CD4-positive, alpha-beta memory T cell (primary cell): ENCODE measurements at regions not wholly inside any gene's neighbourhood (a gene's known extent, or its start where the extent isn't known, plus 50 kb on each side); places are given as distances from the start of the nearest gene placed in this dataset.
"Not testable (repeated sequence)": the region's sequence is repeated elsewhere in the genome, so short reads cannot be mapped to it uniquely, and the experiment has no call there.

Experiments
- CTCF ChIA-PET: fragments of 350-600 bp; sonication (Branson Sonifier 250); formaldehyde crosslinking; loops from one replicate; lab custom pipeline; 2021; ENCODE audit warnings: inconsistent platforms; ENCODE audit not compliant: partially characterized antibody; lab: Charles Lee
- POLR2A ChIA-PET: fragments of 350-600 bp; sonication (Branson Sonifier 250); formaldehyde crosslinking; loops from one replicate; lab custom pipeline; 2021; ENCODE audit not compliant: partially characterized antibody; lab: Charles Lee
- DNase-seq, 5 donors: peaks; one replicate each; pipeline versions ENCODE4 v3.0.0 to v3.0.0-alpha.2; 2020 to 2022; ENCODE audit warnings: mixed read lengths in 1 of 5
- H3K27ac ChIP-seq: one replicate; pipeline ENCODE4 v1.7.0; 2013; ENCODE audit warnings: low read depth, low read length
- H3K27me3 ChIP-seq: 2 replicates; pipeline ENCODE4 v1.7.0; 2013; ENCODE audit warnings: mild to moderate bottlenecking, low read length, moderate library complexity; ENCODE audit not compliant: insufficient read depth
- H3K36me3 ChIP-seq: 2 replicates; pipeline ENCODE4 v1.7.0; 2013; ENCODE audit warnings: mild to moderate bottlenecking, low read length, moderate library complexity; ENCODE audit not compliant: insufficient read depth
- H3K4me1 ChIP-seq: 2 replicates; pipeline ENCODE4 v1.7.0; 2013; ENCODE audit warnings: mild to moderate bottlenecking, low read length, moderate library complexity; ENCODE audit not compliant: insufficient read depth
- H3K4me3 ChIP-seq, 2 donors: one replicate each; pipeline ENCODE4 v1.7.0; 2013; ENCODE audit warnings: low read length in 2 of 2, mild to moderate bottlenecking in 1 of 2
- H3K9me3 ChIP-seq, 2 donors: one replicate each; pipeline ENCODE4 v1.7.0; 2013; ENCODE audit warnings: low read length in 2 of 2, control low read depth in 1 of 2; ENCODE audit not compliant: control insufficient read depth in 1 of 2
- H3K27ac Mint-ChIP-seq, 7 donors: one replicate each; pipeline ENCODE4 v1.8.0; 2020 to 2021; ENCODE audit warnings: mixed read lengths in 7 of 7, mild to moderate bottlenecking in 6 of 7, inconsistent platforms in 3 of 7, moderate library complexity in 3 of 7
- H3K27me3 Mint-ChIP-seq, 2 donors: one replicate each; pipeline ENCODE4 v1.8.0; 2020 to 2021; ENCODE audit warnings: mixed read lengths in 2 of 2
- H3K36me3 Mint-ChIP-seq, 2 donors: one replicate each; pipeline ENCODE4 v1.8.0; 2020 to 2021; ENCODE audit warnings: mixed read lengths in 2 of 2, inconsistent platforms in 1 of 2, mild to moderate bottlenecking in 1 of 2
- H3K4me1 Mint-ChIP-seq, 4 donors: one replicate each; pipeline ENCODE4 v1.8.0; 2020 to 2021; ENCODE audit warnings: mixed read lengths in 4 of 4, mild to moderate bottlenecking in 1 of 4
- H3K4me3 Mint-ChIP-seq, 8 donors: one replicate each; pipeline ENCODE4 v1.8.0; 2020 to 2021; ENCODE audit warnings: mixed read lengths in 8 of 8, mild to moderate bottlenecking in 7 of 8, moderate library complexity in 6 of 8, inconsistent platforms in 3 of 8
- H3K9me3 Mint-ChIP-seq, 8 donors: one replicate each; pipeline ENCODE4 v1.8.0; 2020 to 2021; ENCODE audit warnings: mixed read lengths in 8 of 8, mild to moderate bottlenecking in 5 of 8, inconsistent platforms in 3 of 8, moderate library complexity in 1 of 8
- intact Hi-C: fragments of 100-400 bp; cut with micrococcal nuclease; formaldehyde crosslinking; loops from one replicate; pipeline ENCODE4 v1.15.1; 2023

DNA sequence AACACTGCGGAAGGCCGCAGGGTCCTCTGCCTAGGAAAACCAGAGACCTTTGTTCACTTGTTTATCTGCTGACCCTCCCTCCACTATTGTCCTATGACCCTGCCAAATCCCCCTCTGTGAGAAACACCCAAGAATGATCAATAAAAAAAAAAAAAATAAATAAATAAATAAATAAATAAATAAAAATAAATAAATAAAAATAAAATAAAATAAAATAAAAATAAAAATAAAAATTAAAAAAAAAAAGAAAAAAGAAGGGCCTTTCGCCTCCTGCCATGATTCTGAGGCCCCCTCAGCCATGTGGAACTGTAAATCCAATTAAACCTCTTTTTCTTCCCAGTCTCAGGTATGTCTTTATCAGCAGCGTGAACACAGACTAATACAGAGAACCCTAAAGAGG is 128.8 kb upstream of the EGLN3 start:
- H3K4me1 ChIP-seq, H3K9me3 Mint-ChIP-seq, H3K36me3 ChIP-seq, H3K27me3 Mint-ChIP-seq, H3K9me3 ChIP-seq, DNase-seq, H3K4me1 Mint-ChIP-seq, H3K4me3 ChIP-seq, H3K36me3 Mint-ChIP-seq, H3K27ac Mint-ChIP-seq, CTCF ChIA-PET, H3K27ac ChIP-seq, H3K4me3 Mint-ChIP-seq, intact Hi-C loops, POLR2A ChIA-PET, H3K27me3 ChIP-seq: not testable (repeated sequence)

DNA sequence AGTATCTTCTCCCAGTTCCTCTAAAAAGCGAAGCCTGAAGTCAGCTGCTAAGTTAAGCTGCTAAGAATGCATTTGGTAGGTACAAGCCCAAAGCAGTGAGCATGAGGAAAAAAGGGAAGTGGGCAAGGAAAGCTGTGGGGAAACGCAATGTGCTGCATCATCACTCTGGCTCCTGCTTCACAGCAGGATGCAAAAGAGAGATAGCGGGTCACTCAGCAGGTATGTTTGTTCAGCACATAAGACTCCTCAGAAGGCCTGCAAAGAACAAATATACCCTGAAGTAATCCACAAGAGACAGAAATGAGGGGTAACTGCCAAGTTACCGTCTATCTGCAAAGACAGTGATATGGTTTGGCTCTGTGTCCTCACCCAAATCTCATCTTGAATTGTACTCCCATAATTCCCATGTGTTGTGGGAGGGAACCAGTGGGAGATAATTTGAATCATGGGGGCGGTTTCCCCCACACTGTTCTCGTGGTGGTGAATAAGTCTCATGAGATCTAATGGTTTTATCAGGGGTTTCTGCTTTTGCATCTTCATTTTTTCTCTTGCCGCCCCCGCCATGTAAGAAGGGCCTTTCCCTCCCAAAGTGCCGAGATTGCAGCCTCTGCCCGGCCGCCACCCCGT is 127.4 kb upstream of the EGLN3 start:
- no peak overlapping the region for H3K27ac Mint-ChIP-seq
- no peaks in the 10 kb centered on the region for H3K4me1 ChIP-seq
- H3K27ac ChIP-seq: no peak overlapping the region
- no peaks in the 10 kb centered on the region for H3K4me1 Mint-ChIP-seq
- no peaks in the 10 kb centered on the region for H3K36me3 Mint-ChIP-seq
- H3K9me3 ChIP-seq: no peaks in the 10 kb centered on the region
- intact Hi-C loops: no loop called here
- ChIA-PET CTCF (no interaction called here), POLR2A (no interaction called here)
- no peak for DNase-seq
- peaks cover 0 to 1% of the 10 kb centered on the region in 2 donors for H3K27me3 Mint-ChIP-seq
- peaks cover 0 to 3% (median 0%) of the 10 kb centered on the region in 8 donors for H3K9me3 Mint-ChIP-seq
- H3K27me3 ChIP-seq: no peaks in the 10 kb centered on the region
- H3K4me3 Mint-ChIP-seq: no peak overlapping the region
- no peaks in the 10 kb centered on the region for H3K36me3 ChIP-seq
- H3K4me3 ChIP-seq: no peak overlapping the region

- Mint-ChIP-seq H3K27ac (no peak overlapping the region), H3K36me3 (no peaks in the 10 kb centered on the region), H3K27me3 (no peaks in the 10 kb centered on the region), H3K4me1 (no peaks in the 10 kb centered on the region), H3K4me3 (no peak overlapping the region), H3K9me3 (peaks cover 0 to 11% (median 6%) of the 10 kb centered on the region in 8 donors)
- POLR2A ChIA-PET: no interaction called here
- H3K4me1 ChIP-seq: no peaks in the 10 kb centered on the region
- intact Hi-C loops: no loop called here
- H3K27me3 ChIP-seq: no peaks in the 10 kb centered on the region
- no peak for DNase-seq
- CTCF ChIA-PET: interaction anchor here (1.6 kb wide), 1 partner anchor 16 kb away, joined by 4 read pairs; no protein-coding TSS in a partner anchor
- H3K27ac ChIP-seq: no peak overlapping the region
- no peak overlapping the region for H3K4me3 ChIP-seq
- H3K36me3 ChIP-seq: no peaks in the 10 kb centered on the region
- H3K9me3 ChIP-seq: no peaks in the 10 kb centered on the region
Measured at GRCh38 chr14:34075826-34076225, 125.0 kb upstream of the EGLN3 start.

DNA sequence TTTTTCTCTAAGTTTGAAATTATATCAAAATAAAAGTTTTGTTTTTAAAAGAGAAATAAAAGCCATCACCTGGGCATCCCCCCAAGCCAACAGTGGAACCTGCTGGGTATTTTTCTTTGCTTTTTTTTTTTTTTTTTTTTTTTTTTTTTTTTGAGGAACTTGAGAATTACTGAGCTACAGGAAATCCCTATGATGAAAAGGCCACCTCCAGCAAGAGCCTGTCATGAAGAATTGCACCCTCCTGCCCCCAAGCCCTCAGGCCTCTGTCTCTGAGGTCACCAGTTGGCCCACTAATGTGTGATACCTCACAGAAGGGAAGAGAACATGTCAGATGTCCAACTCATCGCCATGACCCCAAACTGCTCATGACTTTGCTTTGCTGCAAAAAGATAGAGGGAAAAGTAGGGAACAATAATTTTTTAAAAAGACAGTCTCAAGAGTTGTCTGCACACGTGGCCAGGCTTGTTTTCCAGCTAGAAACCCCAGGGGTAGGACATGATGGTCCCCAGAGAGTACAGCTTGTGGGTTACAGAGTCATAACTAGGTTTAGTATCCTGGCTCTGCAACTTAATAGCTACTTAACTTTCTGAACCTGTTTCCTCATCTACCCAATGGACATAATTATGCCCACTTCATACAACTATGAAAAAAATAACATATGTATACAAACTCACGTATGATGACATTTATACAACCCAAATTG is 124.3 kb upstream of the EGLN3 start:
- no peaks in the 10 kb centered on the region for H3K27me3 ChIP-seq
- ChIA-PET POLR2A (no interaction called here), CTCF (interaction anchor here (1.6 kb wide), 1 partner anchor 15 kb away, joined by 4 read pairs; no protein-coding TSS in a partner anchor)
- H3K27ac Mint-ChIP-seq: no peak overlapping the region
- no peak for DNase-seq
- intact Hi-C loops: no loop called here
- no peaks in the 10 kb centered on the region for H3K36me3 Mint-ChIP-seq
- H3K4me1 Mint-ChIP-seq: no peaks in the 10 kb centered on the region
- H3K36me3 ChIP-seq: no peaks in the 10 kb centered on the region
- H3K9me3 Mint-ChIP-seq: peaks cover 0 to 11% (median 6%) of the 10 kb centered on the region in 8 donors
- no peak overlapping the region for H3K4me3 ChIP-seq
- no peaks in the 10 kb centered on the region for H3K4me1 ChIP-seq
- no peak overlapping the region for H3K27ac ChIP-seq
- H3K27me3 Mint-ChIP-seq: no peaks in the 10 kb centered on the region
- no peak overlapping the region for H3K4me3 Mint-ChIP-seq
- no peaks in the 10 kb centered on the region for H3K9me3 ChIP-seq

DNA sequence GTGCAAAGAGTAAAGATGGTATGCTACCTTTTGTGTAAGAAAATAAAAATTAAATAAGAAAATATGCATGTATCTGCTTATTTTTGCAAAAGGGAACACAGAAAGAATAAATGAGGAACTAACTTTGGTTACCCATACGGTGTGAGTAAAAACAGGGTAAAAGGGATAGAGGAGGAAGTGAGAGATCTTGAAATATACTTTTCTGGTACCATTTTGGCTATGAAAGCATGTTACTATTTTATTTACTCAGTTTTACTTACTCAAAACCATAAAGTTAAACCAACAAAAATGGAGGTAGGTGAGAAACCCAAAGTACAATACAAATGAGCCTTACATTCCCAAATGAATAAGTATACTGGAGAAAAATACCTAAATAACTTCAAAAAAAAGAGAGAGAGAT is 122.0 kb upstream of the EGLN3 start:
- Mint-ChIP-seq H3K27me3 (no peaks in the 10 kb centered on the region), H3K4me3 (no peak overlapping the region), H3K36me3 (no peaks in the 10 kb centered on the region), H3K4me1 (no peaks in the 10 kb centered on the region), H3K9me3 (peaks cover 0 to 11% (median 6%) of the 10 kb centered on the region in 8 donors), H3K27ac (no peak overlapping the region)
- Histone ChIP-seq H3K27me3 (no peaks in the 10 kb centered on the region), H3K4me3 (no peak overlapping the region), H3K9me3 (no peaks in the 10 kb centered on the region), H3K36me3 (no peaks in the 10 kb centered on the region), H3K4me1 (no peaks in the 10 kb centered on the region), H3K27ac (no peak overlapping the region)
- no peak for DNase-seq
- ChIA-PET POLR2A (no interaction called here), CTCF (no interaction called here)
- intact Hi-C loops: no loop called here

GRCh38 chr14:34072401-34072800 is 121.5 kb upstream of the EGLN3 start:
- Histone ChIP-seq H3K9me3 (no peaks in the 10 kb centered on the region), H3K36me3 (no peaks in the 10 kb centered on the region), H3K4me1 (no peaks in the 10 kb centered on the region), H3K4me3 (no peak overlapping the region), H3K27ac (no peak overlapping the region), H3K27me3 (no peaks in the 10 kb centered on the region)
- H3K27me3 Mint-ChIP-seq: no peaks in the 10 kb centered on the region
- H3K36me3 Mint-ChIP-seq: no peaks in the 10 kb centered on the region
- DNase-seq: no peak
- no peaks in the 10 kb centered on the region for H3K4me1 Mint-ChIP-seq
- no peak overlapping the region for H3K4me3 Mint-ChIP-seq
- intact Hi-C loops: no loop called here
- POLR2A ChIA-PET: no interaction called here
- no peak overlapping the region for H3K27ac Mint-ChIP-seq
- peaks cover 0 to 13% (median 6%) of the 10 kb centered on the region in 8 donors for H3K9me3 Mint-ChIP-seq
- CTCF ChIA-PET: no interaction called here

DNA sequence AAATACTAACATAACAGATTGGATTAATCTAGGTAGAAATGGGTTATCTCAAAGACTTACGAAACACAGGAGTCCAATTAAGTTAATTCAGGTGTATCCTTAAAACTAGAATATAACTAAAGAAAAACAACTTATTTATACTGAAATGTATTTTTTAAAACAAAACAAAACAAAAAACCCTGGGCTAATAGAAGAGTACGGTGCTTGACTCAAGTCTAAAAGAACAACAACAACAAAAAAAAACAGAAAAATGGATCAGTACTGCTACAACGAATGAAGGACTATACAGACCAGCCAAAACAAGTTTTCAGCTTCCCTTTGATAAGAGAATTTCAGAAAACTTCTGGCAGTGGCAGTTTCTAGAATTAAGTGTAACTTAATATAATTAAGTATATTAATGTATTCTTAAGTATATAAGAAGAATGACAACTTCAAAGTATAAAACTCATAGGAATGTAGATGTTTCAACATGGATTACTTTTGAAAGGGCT is 120.1 kb upstream of the EGLN3 start:
- H3K4me1 Mint-ChIP-seq: no peaks in the 10 kb centered on the region
- ChIA-PET POLR2A (no interaction called here), CTCF (no interaction called here)
- no peaks in the 10 kb centered on the region for H3K36me3 Mint-ChIP-seq
- no peak overlapping the region for H3K27ac Mint-ChIP-seq
- H3K36me3 ChIP-seq: no peaks in the 10 kb centered on the region
- no peak overlapping the region for H3K4me3 ChIP-seq
- no peaks in the 10 kb centered on the region for H3K4me1 ChIP-seq
- H3K9me3 ChIP-seq: no peaks in the 10 kb centered on the region
- H3K27me3 Mint-ChIP-seq: no peaks in the 10 kb centered on the region
- intact Hi-C loops: no loop called here
- DNase-seq: no peak
- peaks cover 0 to 13% (median 6%) of the 10 kb centered on the region in 8 donors for H3K9me3 Mint-ChIP-seq
- H3K27me3 ChIP-seq: no peaks in the 10 kb centered on the region
- no peak overlapping the region for H3K27ac ChIP-seq
- no peak overlapping the region for H3K4me3 Mint-ChIP-seq
